NT2/D1 (cell line): ENCODE measurements at regions not wholly inside any gene's neighbourhood (a gene's known extent, or its start where the extent isn't known, plus 50 kb on each side); places are given as distances from the start of the nearest gene placed in this dataset.

Experiments used
- SUZ12 ChIP-seq: IDR thresholded peaks from 2 replicates; pipeline ENCODE4 v1.6.1; 2011; ENCODE audit not compliant: insufficient read length, insufficient read depth; ENCODE audit errors: extremely low read depth
- YY1 ChIP-seq: IDR thresholded peaks from 2 replicates; pipeline ENCODE4 v1.6.1; 2011; ENCODE audit not compliant: insufficient read length, insufficient read depth
- ZNF274 ChIP-seq: IDR thresholded peaks from 2 replicates; pipeline ENCODE4 v1.6.1; 2011; ENCODE audit warnings: mild to moderate bottlenecking, low read depth, low read length

GRCh38 chr17:70717042-70717441 lies 547.7 kb downstream of the KCNJ2 start:
- TF ChIP-seq ZNF274 (no peak), YY1 (no peak), SUZ12 (no peak)
